HG03064 (cell line): ENCODE measurements at regions not wholly inside any gene's neighbourhood (a gene's known extent, or its start where the extent isn't known, plus 50 kb on each side); places are given as distances from the start of the nearest gene placed in this dataset.

Experiments used
- ATAC-seq: cut with Tn5 transposase; IDR thresholded peaks from one replicate; pipeline ENCODE4 v1.9.1; 2021; ENCODE audit warnings: low read depth; ENCODE audit not compliant: unreplicated experiment

DNA sequence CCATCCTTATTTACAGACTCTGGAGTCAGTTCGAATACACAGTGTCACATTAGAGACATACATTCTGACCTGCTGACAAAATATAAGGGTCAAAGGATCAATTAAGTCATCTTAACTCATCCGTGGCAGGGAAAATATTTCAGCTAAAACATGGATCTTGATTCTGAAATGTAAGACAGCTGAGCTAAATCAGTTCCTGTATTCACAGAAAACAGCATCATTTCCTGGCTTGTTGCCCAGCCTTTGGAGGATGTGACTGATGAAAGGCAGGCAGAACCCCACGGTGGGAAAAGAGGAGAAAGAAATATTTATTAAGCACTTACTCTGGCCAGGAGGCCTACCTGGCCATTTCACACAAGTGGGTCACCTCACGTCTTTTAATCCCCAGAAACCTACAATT, 101.9 kb downstream of the GAS2L3 start:
- ATAC-seq, result no peak

GRCh38 chr12:100681074-100681473, 107.6 kb downstream of the GAS2L3 start:
- ATAC-seq, result no peak

DNA sequence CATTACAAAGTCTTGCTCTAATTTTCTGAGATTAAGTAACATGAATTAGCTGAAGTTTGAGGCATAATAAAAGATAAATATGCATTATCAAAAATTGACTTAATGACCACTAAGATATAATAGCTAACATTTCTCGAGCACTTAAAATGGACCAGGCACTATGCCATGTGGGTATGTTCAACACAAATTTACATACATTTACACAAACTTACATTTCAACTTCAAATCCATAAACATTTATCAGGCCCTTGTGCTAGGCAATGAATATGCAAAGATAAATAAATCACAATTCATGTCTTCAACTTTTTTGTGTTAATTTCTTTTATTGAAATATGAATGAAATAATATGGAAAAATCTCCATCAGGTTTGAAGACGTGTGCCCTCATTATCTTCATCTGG, 108.7 kb downstream of the GAS2L3 start:
- ATAC-seq, result no peak

GRCh38 chr12:100687686-100688085, 106.9 kb upstream of the ANO4 start:
- ATAC-seq, result no peak

DNA sequence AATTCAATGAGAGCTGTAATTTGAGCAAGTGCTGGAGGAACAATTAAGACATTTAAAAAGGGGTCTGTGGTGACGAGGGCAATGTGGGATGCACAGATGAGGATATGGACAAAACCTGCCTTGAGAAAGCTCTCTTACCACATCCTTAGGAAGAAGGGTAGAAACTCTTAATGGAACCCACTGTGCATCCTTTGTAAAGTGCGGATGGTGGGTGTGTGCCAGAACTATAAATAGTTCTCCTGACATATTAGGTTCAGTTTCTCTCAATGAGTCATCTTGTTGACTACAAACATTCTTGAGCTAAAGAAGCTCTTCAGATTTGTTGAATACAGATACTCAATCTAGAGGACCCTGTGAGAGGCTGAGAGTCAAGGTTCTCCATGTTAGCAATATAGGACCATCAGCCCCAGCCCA, 106.1 kb upstream of the ANO4 start:
- ATAC-seq, result no peak

DNA sequence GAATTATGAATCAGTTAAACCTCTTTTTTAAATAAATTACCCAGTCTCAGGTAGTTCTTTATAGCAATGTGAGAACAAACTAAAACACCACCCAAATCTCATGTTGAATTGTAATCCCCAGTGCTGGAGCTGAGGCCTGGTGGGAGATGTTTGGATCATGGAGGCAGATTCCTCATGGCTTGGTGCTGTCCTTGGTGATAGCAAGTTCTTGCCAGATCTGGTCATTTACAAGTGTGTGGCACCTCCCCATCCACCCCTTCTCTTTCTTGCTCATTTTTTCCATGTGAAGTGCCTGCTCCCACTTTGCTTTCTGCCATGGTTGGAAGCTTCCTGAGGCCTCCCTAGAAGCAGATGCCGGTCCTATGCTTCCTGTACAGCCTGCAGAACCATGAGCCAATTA, 102.1 kb upstream of the ANO4 start:
- ATAC-seq, result no peak

DNA sequence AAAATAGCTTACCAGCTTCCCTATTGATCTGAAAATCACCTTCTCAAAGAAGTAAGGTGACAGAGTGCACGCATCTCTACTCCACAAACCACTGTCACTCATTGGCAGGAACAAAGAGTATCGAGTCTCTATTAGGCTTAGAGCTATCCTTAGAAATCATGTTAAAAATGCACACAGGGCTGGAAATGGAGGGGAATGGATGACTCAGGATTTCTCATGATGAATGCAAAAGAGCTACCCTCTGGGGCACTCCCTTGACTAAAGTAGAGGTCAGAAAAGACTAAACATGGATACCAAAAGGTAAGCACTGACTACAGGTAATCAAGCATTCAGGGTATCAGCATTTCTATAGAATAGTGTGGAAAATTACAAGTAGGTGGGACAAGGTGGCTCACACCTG, 96.1 kb upstream of the ANO4 start:
- no peak for ATAC-seq

- no peak for ATAC-seq
These were observed 95.4 kb upstream of the ANO4 start for GRCh38 chr12:100699209-100699608.

DNA sequence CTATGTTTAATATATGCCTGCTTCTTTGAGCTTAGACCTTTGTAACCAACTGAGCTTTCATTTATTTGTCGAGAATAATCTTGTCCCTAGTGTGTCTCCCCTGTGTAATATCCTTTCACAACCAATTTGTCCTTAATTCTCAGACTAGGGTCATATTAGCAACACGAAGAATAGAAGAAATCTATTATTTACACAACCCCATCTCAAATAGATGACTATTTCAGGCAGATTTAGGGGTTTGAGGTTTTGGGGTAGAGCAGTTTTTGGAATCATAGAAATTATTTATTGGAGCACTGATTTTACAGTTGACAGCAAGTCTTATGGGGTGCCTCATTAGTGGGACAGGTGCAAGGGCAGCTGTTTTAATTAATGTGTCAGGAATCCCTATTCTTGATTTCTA, 91.2 kb upstream of the ANO4 start:
- ATAC-seq, result no peak

DNA sequence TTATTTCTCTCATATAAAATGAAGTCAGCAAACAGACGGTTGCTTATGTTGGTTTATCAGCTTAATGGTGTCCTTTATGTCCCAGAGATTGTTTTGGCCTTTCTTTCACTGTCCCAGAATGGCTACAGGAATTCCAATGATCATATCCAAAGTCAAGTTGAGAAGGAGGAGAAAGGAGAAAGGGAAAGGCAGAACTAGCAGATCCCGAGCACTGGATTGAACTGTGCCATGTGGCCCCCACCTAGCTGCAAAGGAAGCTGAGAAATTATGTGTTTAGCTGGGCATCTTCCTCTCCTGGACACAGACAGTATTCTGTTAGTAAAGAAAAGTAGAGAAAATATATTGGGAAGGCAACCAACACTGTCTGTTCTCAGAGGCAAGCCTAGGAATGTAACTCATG, 90.7 kb upstream of the ANO4 start:
- ATAC-seq, result no peak

DNA sequence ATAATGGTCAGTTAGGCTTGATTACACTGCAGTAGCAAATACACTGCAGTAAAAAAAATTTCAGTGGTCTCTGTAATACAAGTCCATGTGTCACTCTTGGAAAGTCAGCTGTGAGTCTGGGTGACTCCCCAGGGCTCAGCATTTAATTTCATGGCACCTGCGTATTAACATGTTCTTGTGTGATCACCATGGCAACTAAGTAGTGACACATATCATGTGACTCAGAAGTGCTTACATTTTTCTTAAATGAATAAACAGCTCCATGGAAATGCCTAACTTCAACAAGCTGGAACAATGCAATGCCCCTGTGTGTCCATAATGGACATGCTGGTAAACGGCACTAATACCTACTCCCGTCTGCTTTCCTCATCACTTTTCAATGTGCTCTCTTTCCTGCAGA, 88.5 kb upstream of the ANO4 start:
- ATAC-seq, result no peak

- ATAC-seq, result no peak
These were observed 86.0 kb upstream of the ANO4 start for GRCh38 chr12:100708591-100708990.

DNA sequence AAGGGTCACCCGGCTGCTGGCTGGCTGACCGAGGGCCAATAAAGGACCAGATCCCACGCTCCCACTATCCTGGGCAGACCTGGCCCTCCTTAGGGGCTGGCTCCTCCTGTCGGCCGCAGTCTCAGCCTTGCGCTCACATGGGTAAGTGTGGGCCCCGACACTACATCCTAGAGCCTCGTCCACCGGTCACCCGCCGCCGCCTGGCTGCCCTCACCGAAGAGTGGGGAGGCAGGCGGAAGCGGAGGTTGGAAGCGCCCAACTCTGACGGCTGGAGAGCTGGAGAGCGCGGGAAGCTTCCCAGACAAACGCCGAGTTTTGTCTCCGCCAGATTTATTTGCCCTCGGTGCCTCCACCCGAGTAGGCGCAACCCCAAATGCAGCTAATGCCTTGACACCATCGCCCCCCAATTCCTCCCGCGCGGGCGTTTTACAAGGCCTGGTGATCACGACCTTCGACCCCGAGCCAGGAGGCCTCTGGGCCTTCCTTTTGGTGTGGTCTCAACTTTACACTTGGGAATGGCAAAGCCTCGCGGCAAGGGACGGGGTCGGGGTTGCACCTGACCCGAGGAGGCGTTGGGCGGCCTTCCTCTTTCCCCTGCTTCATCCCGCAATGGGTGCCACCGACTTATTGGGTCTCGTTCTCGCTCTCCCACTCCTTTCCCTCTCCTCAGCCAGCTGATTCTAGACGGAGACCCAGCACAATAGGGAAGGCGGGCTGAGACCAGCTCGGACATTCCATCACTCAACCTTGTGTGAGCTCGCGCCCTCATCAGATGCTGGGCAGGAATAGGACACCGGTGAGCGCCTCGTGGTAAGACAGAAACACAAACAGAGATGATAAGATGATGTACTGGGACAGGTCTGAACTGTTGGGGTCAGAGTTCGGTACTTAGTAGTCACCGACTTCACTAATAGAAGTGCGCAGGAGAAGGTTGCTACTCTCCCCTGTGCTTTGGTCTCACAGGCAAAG, 78.3 kb upstream of the ANO4 start:
- no peak for ATAC-seq

- no peak for ATAC-seq
These were observed 77.4 kb upstream of the ANO4 start for GRCh38 chr12:100716945-100717732.

GRCh38 chr12:100717733-100718067, 76.9 kb upstream of the ANO4 start:
- ATAC-seq, result no peak

GRCh38 chr12:100718187-100718586, 76.4 kb upstream of the ANO4 start:
- no peak for ATAC-seq

DNA sequence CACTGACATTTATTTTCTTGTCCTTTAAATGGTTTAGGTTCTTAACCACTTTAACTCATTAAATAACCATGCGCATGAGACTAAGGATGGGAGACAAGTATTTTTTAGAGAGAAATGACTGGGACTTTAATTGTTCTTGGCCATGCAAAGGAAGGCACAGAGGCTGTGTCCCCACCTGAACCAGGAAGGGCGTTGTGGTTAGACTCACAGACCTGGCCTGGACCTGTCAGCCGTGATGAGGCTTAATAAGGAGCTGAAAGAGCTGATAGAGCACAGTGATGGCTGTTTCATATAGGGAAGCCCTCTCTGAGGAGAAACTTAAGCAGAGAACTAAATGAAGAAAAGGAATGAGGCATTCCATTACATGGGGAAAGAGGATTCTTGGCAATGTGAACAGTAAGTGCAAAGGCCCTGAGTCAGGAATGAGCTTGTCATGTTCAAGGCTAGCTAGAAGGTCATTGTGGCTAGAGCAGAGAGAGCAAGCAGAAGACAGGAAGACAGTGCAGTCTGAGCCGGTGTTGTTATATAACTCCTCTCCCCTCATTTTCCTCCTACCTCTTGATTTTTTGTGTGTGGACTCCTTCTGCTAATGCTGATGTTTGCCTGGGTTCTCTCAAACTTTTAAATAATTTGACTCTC, 74.4 kb upstream of the ANO4 start:
- no peak for ATAC-seq

GRCh38 chr12:100721169-100721568, 73.4 kb upstream of the ANO4 start:
- no peak for ATAC-seq

- no peak for ATAC-seq
These were observed 70.5 kb upstream of the ANO4 start for GRCh38 chr12:100724071-100724470.

GRCh38 chr12:100733817-100734593, 60.6 kb upstream of the ANO4 start:
- peak; percentile 84 for ATAC-seq

- no peak for ATAC-seq
These were observed 57.4 kb upstream of the ANO4 start for GRCh38 chr12:100737168-100737567.
